Posterior cingulate gyrus (tissue), 11 donors: ENCODE measurements at regions not wholly inside any gene's neighbourhood (a gene's known extent, or its start where the extent isn't known, plus 50 kb on each side); places are given as distances from the start of the nearest gene placed in this dataset.

ENCODE experiments used
- DNase-seq, 10 donors: peaks; one replicate each; pipeline versions ENCODE4 v3.0.0 to v3.0.0-alpha.2; 2020 to 2021; ENCODE audit warnings: mixed read lengths in 3 of 10
- intact Hi-C: fragments of 100-400 bp; cut with DNase I; formaldehyde crosslinking; loops from one replicate; pipeline ENCODE4 v1.15.1; 2023

DNA sequence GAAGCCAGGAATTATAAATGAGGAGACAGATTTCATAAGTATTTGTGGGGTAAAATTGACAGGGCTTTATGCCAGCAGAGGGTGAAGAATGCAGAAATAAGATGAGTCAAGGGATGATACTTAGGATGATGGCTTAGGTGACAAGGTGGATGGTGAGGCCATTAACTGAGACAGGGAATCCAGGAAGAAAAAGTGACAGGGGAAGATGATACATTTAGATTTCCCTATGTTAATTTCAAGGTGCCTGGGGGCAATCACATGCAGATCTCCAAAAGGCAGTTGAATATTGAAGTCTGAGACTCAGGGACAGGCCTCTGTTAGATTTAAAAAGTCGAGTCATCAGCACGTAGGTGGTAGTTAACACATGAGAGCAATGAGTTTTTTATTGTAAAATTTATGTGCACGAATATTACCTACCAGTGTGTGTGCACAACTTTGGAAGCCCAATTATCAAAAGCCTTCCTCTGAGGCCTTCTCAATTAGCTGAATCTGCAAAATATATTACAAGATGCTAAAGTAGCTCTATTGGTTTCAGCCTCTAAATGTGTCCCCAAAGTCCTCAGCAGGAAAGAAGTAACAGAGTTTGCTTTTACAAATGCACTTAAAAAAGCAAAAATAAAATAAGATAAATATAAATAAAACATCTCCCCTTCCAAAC lies 67.9 kb upstream of the CHL1 start:
- intact Hi-C loops: no loop called here
- no peak for DNase-seq

DNA sequence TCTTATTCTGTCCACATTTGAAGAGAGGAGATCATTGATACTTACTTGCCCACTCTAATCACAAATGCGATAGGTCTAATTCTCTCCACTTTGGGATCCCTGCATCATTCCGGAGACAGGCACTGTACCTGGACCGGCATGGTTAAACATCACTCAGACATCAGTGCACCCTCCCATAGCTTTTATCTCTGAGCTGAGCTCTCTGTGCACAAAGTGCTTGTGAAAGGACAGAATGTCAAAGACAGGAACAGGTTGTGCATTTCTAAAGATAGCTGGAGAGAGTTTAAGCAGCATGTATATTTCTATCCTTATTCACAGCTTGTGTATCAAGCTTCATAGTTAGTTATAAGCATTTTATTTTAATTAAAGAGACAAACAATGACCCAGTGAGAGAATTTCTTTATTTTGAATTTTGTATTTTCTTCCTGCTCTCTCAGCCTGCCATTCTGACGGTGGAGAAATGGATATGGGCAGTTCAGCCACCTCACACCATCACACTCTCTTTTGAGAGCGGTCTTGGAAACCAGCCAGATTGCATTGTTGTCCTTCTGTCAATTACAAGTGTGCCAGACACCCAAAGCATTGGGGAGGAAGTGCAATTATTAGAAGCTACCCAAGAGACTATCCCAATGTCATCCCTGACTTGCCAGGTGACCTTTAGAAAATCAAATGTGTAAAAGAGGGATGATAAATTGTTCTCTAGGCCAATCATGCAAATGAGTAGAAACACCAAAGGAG lies 65.2 kb upstream of the CHL1 start:
- intact Hi-C loops: no loop called here
- DNase-seq: no peak

DNA sequence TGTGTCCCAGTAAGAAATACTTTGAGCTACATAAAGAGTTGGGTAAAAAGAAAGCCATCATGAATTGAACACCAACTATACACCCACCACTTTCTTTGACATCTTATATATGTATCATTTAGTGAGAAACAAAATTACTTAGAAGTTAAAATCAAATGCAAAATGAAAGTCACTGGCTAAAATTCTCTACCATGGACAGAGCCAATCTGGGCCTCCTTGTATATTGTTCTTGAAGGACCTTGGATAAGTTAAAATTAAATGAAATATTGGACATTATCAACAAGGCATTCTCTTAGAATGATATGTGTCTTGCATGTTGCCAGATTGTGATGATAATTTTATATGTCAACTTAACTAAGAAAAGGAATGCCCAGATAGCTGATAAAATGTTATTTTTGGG lies 64.2 kb upstream of the CHL1 start:
- intact Hi-C loops: no loop called here

DNA sequence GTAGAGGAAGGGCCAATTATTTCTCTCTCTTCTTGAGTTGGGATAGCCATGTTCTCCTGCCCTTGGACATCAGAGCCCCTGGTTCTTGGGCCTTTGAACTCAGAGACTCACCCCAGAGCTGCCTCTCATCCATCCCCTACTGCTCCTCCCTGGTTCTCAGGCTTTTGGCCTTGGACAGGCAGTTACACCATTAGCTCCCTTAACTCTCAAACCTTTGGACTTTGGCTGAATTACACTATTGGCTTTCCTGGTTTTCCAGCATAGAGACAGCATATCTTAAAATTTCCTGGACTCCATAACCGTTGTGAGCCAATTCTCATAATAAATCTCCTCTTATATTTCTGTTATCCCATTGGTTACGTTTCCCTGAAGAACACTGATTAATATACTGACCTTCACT lies 63.7 kb upstream of the CHL1 start:
- DNase-seq: no peak
- intact Hi-C loops: no loop called here

More for the DNA sequence above, 64.2 kb upstream of the CHL1 start:
- DNase-seq: no peak

DNA sequence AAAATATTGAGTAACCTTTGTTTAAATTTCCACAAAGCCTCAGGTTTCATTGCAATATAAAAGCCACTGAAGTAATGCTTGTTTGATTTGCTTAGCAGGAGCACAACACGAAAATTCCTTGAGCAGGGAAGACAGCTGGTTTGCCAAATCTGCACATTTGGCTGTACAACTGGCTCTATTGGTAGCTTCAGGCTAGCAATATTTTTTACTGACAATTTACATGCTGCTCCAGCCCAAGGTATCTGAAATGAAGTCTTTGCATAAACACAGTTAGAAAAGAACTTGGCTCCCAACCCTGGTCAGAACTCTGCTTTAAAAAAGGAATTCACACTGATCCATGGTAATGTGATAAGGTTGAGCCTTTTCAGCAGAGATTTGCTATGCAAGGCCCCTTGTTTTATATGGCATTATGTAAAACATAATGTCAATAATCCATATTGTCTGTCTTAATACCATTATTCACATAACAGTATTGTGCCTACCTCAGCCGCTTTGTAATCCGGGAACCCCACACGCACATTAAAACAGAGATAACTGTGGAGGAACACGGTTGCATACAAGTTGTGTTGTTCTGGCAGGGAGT lies 55.7 kb upstream of the CHL1 start:
- intact Hi-C loops: no loop called here
- DNase-seq: no peak
